NCI-H1092 treated with DMSO at 0.1 percent for 48 hours (cell line): ENCODE measurements at regions not wholly inside any gene's neighbourhood (a gene's known extent, or its start where the extent isn't known, plus 50 kb on each side); places are given as distances from the start of the nearest gene placed in this dataset.
"Not testable (repeated sequence)": the region's sequence is repeated elsewhere in the genome, so short reads cannot be mapped to it uniquely, and the experiment has no call there.

Source experiments
- DNase-seq: peaks from one replicate; lab custom pipeline; 2025; lab: John Stamatoyannopoulos, UW

GRCh38 chr10:9382533-9382866, 1328.0 kb downstream of the GATA3 start:
- DNase-seq = no peak

- DNase-seq = no peak
Measured at GRCh38 chr10:9390516-9390915, 1336.0 kb downstream of the GATA3 start.

GRCh38 chr10:9399275-9399983, 1344.9 kb downstream of the GATA3 start:
- no peak for DNase-seq

GRCh38 chr10:9402067-9402466, 1347.6 kb downstream of the GATA3 start:
- DNase-seq = not testable (repeated sequence)

- not testable (repeated sequence) for DNase-seq
Measured at GRCh38 chr10:9402507-9403195, 1348.2 kb downstream of the GATA3 start.

GRCh38 chr10:9407201-9407600, 1352.7 kb downstream of the GATA3 start:
- DNase-seq = not testable (repeated sequence)

- no peak for DNase-seq
Measured at GRCh38 chr10:9416331-9416730, 1361.8 kb downstream of the GATA3 start.

- no peak for DNase-seq
Measured at GRCh38 chr10:9419757-9420156, 1365.3 kb downstream of the GATA3 start.

GRCh38 chr10:9427209-9427608, 1372.7 kb downstream of the GATA3 start:
- DNase-seq = no peak

- no peak for DNase-seq
Measured at GRCh38 chr10:9437131-9437530, 1382.6 kb downstream of the GATA3 start.

- no peak for DNase-seq
Measured at GRCh38 chr10:9443758-9444157, 1389.3 kb downstream of the GATA3 start.

GRCh38 chr10:9449530-9449929, 1395.0 kb downstream of the GATA3 start:
- DNase-seq = no peak

- no peak for DNase-seq
Measured at GRCh38 chr10:9450801-9451200, 1396.3 kb downstream of the GATA3 start.

- no peak for DNase-seq
Measured at GRCh38 chr10:9451211-9451773, 1396.8 kb downstream of the GATA3 start.

GRCh38 chr10:9452056-9452455, 1397.6 kb downstream of the GATA3 start:
- no peak for DNase-seq

GRCh38 chr10:9453871-9454270, 1399.4 kb downstream of the GATA3 start:
- not testable (repeated sequence) for DNase-seq

GRCh38 chr10:9469663-9470205, 1415.2 kb downstream of the GATA3 start:
- DNase-seq = no peak

- DNase-seq = no peak
Measured at GRCh38 chr10:9470581-9470980, 1416.1 kb downstream of the GATA3 start.

GRCh38 chr10:9501944-9502343, 1447.5 kb downstream of the GATA3 start:
- no peak for DNase-seq

GRCh38 chr10:9504227-9504626, 1449.7 kb downstream of the GATA3 start:
- no peak for DNase-seq

GRCh38 chr10:9505546-9505945, 1451.1 kb downstream of the GATA3 start:
- no peak for DNase-seq

- no peak for DNase-seq
Measured at GRCh38 chr10:9508606-9509005, 1454.1 kb downstream of the GATA3 start.

- DNase-seq = no peak
Measured at GRCh38 chr10:9510626-9511025, 1456.1 kb downstream of the GATA3 start.
